DMS153 treated with DMSO at 0.1 percent for 48 hours (cell line): ENCODE measurements at regions not wholly inside any gene's neighbourhood (a gene's known extent, or its start where the extent isn't known, plus 50 kb on each side); places are given as distances from the start of the nearest gene placed in this dataset.
A peak's percentile ranks its signal among the peaks of the same experiment; 100 is the strongest.

Experiments
- DNase-seq: peaks from one replicate; lab custom pipeline; 2025; ENCODE audit not compliant: unreplicated experiment; lab: John Stamatoyannopoulos, UW

GRCh38 chr18:29034113-29034856 lies 857.4 kb upstream of the CDH2 start:
- no peak for DNase-seq

DNA sequence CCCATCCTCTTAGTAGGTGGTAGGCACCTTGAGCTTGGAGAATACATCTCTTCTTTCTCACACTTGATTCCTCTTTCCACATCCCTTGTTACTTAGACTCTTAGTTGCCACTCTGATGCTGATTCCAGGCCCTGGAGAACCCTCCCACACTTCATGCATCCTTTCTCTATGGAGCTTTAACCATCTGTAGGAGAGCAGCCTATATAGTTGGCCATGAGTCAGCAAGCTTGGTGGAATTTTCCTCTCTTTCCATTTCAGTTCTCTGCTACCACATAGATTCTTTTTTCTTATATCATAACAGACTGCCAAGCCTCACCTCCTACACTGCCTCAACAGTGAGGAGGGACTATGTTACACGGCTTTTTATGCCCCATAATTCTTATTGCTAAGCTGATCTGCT lies 851.6 kb upstream of the CDH2 start:
- DNase-seq, result no peak

DNA sequence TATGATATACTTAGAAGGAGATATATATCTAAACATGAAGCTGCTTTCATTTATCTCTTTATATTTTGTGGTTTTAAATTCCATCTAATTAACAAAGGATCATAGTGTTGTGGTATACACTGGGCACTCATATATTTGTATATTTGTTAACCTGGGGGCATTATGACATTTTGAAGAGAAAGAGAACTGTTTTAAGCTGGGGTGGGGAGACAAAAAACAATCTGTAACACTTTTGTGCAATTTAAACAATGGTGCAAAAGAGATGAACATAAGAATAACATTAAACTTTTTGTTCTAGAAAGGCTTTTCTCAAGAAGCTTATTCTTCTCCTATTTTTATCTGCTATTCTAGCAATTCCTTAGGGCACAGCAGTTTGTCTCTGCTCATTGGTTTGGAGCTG lies 842.0 kb upstream of the CDH2 start:
- DNase-seq, result no peak

DNA sequence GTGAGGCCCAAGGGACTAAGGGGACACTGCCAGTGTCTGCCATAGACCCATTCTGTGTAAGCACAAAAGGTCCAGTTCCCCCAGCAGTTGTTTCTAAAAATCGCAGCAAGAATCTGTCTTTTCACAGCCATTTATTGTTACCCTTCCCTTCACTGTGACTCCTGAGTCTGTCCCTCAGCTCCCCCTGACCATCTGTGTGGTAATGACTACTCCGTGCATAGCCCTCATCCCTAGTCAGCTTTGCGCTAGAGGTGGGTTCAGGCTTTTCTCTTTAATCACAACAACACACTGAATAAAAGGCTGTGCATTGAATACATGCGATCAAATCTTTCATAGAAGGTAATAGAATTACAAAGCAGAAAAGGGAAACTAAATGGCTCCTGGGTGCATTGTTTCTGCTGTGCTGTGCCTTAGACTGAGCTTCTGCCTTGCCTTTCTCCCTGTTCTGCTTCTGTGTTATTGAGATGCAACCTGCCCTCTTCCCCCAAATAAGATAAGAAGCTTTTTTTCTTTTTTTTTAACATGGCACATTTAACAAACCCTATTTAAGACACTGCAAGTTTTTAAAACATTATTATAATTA lies 836.0 kb upstream of the CDH2 start:
- no peak for DNase-seq

GRCh38 chr18:29012364-29012763 lies 835.4 kb upstream of the CDH2 start:
- no peak for DNase-seq

GRCh38 chr18:29009250-29009803 lies 832.4 kb upstream of the CDH2 start:
- no peak for DNase-seq

- DNase-seq, result no peak
Observed at GRCh38 chr18:29008809-29009208, 831.9 kb upstream of the CDH2 start.

DNA sequence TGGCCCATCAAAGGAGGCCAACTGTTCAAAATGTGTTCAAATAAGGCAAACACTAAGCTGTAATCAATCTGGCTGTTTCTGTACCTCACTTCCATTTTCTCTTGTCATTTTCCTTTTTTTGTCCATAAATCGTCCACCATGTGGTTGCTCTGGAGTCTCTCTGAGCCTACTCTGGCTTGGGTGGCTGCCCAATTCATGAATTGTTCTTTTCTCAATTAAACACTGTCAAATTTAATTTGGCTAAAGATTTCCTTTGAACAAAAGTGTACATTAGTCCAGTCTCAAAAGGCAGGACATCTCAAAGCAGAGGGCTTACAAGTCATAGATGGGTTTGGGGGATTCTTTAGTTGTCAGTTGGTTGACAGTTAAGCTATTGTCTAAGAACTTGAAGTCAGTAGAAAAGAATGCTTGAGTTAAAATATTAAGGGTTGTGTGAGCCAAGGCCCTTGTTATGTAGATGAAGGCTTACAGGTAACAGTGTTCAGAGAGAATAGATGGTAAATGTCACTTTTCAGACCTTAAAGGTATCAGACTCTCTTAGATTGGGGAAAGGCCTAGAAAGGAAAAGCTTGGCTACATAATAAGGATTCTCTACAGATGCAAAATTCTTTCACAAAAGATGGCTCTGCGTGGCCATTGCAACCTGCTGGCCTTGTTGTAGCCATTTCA lies 831.2 kb upstream of the CDH2 start:
- no peak for DNase-seq

GRCh38 chr18:29004921-29005320 lies 828.0 kb upstream of the CDH2 start:
- DNase-seq, result no peak

- DNase-seq, result peak; percentile 68
Observed at GRCh38 chr18:29003194-29003593, 826.3 kb upstream of the CDH2 start.

GRCh38 chr18:29002747-29003146 lies 825.8 kb upstream of the CDH2 start:
- no peak for DNase-seq

DNA sequence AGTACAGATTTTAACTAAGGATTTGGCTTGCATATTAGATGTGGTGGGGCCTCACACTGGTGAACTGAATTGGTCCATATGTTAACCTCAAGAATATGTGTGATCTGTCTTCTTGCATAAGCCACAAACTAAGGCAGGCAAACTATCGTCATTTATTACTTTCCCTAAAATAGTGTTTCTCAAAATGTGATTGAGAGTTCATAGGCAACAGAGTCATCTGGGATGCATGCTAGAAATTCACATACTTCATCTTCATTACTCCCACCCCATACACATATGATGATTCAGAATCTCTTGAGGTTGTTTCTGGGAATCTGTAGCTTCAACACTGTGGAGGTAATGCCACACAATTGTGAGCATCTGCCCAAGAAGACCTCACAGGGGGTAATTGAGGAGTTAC lies 822.8 kb upstream of the CDH2 start:
- no peak for DNase-seq

DNA sequence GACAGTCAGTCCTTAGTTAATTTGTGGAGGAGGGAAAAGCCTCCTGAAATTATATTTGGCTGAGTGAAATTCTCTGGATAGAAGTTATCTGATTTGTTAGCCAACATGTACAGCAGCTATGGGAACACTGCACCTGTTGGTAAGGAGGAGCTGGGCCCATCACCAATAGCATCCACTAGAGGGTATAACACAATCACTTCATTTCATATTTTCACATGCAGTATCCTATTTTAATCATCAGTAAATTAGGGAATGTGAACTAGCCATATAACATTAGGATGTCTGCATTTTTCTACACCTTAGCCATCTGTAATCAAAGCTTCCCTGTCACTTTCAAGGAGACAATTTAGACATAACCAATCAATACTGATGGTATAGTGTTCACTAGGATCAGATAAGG lies 818.4 kb upstream of the CDH2 start:
- no peak for DNase-seq

- no peak for DNase-seq
Observed at GRCh38 chr18:28984731-28985130, 807.8 kb upstream of the CDH2 start.

- DNase-seq, result no peak
Observed at GRCh38 chr18:28974504-28974903, 797.6 kb upstream of the CDH2 start.

DNA sequence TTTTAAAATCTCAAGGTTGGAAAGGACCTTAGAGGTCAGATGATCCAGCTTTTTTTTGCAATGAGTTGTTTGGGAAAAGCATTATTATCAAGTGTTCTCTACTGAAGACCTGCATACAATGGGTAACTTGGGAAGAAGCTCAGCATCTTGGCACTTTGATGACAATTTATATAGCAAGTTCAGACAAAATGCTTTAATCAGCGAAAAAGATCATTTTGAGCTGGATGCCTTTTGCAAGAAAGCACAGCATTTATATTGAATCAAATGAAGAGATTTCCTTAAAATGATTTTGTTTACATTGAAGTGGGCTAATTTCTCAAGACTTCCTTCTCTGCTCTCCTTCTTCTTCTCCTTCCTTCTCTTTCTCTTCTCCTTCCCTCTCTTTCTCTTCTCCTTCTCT lies 796.4 kb upstream of the CDH2 start:
- no peak for DNase-seq

DNA sequence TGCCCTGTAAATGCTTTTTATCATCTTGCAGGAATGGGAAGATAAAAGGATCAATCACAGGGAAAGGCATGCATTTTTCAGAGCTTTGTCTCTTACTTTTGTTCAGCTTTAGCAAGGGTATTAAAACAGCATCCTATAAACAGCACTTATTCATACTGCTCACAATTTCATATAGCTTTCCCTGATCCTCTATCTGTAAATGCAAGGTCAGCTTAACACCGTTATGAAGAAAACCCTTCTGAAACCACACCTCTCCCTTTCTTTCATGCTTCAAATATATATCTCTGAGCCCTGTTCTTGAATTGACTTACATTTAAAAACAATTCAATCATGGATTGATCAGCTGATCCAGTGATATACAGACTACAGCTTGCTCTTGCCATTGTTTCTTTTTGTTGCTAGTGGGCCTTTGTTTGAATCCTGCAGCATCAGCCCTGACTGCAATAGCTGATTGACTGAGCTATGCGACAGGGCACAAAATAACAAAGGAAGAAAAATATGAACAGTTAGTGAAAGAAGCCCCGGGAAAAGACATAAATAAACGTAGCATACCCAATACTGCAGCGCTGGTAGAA lies 795.5 kb upstream of the CDH2 start:
- no peak for DNase-seq

DNA sequence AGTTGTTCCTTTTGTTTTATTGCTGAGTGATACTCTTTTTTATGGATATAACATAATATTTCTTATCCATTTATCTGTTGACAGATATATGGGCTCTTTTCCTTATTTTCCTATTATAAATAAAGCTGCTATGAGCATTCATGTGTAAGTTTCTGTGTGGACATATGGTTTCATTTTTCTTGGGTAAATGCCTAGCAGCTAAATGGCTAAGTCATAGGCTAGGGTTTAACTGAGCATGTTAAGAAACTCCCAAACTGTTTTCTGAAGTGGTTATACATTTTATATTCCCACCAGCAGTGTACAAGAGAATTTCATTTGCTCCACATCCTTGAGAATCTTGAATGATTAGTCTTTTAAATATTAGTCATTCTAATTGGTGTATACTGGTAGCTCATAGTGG lies 786.6 kb upstream of the CDH2 start:
- no peak for DNase-seq

DNA sequence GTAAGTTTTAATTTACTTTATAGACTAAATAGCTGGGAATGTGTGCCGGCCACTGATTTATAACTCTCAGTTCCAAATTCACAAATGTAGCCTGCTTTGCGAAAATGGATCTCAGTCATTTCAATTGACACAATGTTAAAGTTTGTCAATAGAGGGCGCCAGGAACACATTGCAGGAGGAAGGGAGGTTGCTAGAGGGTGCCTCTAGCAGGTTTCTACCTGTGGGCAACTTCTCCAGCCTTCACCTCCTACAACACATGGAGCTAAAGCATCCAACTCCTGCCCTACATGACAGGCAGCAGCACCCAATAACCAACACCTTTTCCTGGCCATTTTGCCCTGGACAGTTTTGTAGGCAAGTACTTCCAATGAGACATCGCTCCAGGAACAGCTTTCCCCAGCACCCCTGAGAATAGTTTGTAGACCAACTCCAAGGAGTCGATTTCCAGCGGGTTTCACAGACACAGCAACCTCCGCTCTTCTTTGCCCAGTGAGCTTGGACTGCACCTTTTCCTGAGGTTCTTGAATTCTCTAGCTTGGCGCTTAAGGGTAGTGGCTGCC lies 784.8 kb upstream of the CDH2 start:
- DNase-seq, result peak; percentile 7

DNA sequence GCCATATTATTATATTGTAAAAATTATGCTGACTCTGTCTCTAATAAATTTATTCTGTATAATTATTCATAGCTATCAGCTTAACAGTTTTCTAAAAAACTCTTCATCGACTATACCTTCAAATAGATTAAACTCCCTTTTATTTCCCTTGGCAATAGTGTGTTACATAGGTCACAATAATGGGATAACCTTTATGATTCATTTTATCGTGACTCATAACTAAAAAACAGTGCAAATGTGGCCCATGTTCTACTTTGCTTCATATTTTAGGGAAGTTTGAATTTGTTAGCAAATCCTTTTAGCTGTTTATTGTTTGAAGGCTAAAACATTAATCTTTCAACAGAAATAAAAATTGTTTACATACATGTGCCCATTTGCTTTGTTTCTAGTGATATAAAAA lies 783.2 kb upstream of the CDH2 start:
- no peak for DNase-seq

DNA sequence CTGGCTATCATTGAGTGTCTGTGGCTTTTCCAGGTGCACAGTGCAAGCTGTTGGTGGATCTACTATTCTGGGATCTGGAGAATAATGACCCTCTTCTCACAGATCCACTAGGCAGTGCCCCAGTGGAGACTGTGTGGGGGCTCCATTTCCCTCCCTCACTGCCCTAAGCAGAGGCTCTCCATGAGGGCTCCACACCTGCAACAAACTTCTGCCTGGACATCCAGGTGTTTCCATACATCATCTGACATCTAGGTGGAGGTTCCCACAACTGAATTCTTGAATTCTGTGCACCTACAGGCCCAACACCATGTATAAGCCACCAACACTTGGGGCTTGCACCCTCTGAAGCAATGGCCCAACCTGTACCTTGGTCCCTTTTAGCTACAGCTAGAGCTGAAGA lies 775.4 kb upstream of the CDH2 start:
- no peak for DNase-seq

DNA sequence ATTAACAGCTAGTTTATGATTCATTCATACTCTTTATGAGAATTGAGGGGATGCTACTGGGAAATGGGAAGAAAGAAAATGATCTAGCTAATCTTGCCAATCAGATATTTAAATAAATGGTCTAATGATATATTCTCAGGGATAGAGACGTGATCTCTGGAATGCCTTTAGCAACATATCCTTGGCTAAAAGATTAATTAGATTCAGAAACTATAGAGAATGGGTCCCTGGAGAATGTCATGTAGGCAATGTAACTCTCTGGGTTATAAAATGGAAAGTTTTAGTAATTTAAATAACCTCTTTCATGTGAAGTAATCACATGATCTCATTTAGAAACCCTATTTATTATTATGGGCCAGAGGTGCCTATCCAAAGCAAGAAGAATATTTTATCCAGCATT lies 771.0 kb upstream of the CDH2 start:
- no peak for DNase-seq
